ENCODE measurements at regions not wholly inside any gene's neighbourhood (a gene's known extent, or its start where the extent isn't known, plus 50 kb on each side); places are given as distances from the start of the nearest gene placed in this dataset.

DNA sequence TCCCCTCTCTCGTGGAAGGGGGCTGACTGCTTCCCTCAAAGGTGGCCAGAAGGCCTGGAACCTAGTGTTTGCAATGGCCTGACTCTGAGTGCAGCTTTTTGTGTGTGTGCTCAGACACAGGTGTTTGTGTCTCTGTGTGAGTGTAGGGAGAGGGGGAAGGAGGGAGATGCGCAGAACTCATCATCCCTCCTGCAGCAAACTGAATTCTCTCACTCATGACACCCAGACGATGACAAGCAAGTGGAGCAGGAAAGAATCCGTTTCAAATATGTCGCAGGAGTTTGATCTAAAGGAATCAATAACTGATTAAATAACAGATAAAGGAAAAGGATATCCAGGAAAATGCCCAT lies 101.4 kb downstream of the TNFAIP3 start:
- Mint-ChIP-seq H3K4me1 (peaks cover 30% of the 10 kb centered on the region), H3K4me3 (no peak overlapping the region), H3K9me3 (no peaks in the 10 kb centered on the region), H3K27me3 (no peaks in the 10 kb centered on the region), H3K36me3 (ENCODE audit: low read depth) (no peaks in the 10 kb centered on the region), H3K27ac (no peak overlapping the region)
- ChIA-PET POLR2A (no interaction called here), CTCF (interaction anchor here (0.5 to 0.6 kb wide), 2 partner anchors 15 to 36 kb away, joined by 3 to 4 read pairs; no protein-coding TSS in a partner anchor)
- no peak for ATAC-seq (ENCODE audit: low read depth)
- TF ChIP-seq CTCF (IDR thresholded peaks at IDR 0.05), result no peak
- intact Hi-C loops (cut with micrococcal nuclease), result no loop called here
- DNase-seq, result no peak

DNA sequence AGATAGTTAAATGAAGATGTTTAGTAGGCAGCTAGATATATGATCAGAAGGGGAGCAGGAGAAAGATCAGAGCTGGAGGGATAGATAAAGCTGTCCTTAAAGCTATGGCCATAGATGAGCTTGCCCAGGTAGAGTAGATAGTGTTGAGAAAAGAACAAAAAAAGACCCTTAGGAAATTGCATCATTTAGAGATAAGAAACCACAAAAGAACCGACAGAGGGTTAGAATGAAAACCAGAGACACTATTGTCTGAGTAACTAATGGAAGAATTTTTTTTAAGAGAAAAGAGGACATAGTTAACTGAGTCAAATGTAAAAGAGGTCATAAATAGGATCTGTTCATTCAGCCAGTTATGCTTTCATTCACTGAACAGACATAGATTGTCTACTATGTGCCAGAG lies 101.8 kb downstream of the TNFAIP3 start:
- H3K36me3 Mint-ChIP-seq (ENCODE audit: low read depth), result no peaks in the 10 kb centered on the region
- TF ChIP-seq CTCF (IDR thresholded peaks at IDR 0.05), result no peak
- H3K27ac Mint-ChIP-seq, result no peak overlapping the region
- H3K27me3 Mint-ChIP-seq, result no peaks in the 10 kb centered on the region
- ChIA-PET CTCF (interaction anchor here (0.5 to 0.6 kb wide), 2 partner anchors 15 to 36 kb away, joined by 3 to 4 read pairs; no protein-coding TSS in a partner anchor), POLR2A (no interaction called here)
- no peak overlapping the region for H3K4me3 Mint-ChIP-seq
- no peak for DNase-seq
- no peak for ATAC-seq (ENCODE audit: low read depth)
- peaks cover 30% of the 10 kb centered on the region for H3K4me1 Mint-ChIP-seq
- intact Hi-C loops (cut with micrococcal nuclease), result no loop called here
- H3K9me3 Mint-ChIP-seq, result no peaks in the 10 kb centered on the region

GRCh38 chr6:137969874-137970273 lies 102.8 kb downstream of the TNFAIP3 start:
- DNase-seq (no peak), ATAC-seq (ENCODE audit: low read depth) (no peak)
- no peak for TF ChIP-seq CTCF (IDR thresholded peaks at IDR 0.05)
- POLR2A ChIA-PET, result interaction anchor here (0.6 to 1.5 kb wide), 2 partner anchors 97 to 324 kb away, joined by 3 read pairs; no protein-coding TSS in a partner anchor
- Mint-ChIP-seq H3K36me3 (ENCODE audit: low read depth) (no peaks in the 10 kb centered on the region), H3K27me3 (no peaks in the 10 kb centered on the region), H3K27ac (no peak overlapping the region), H3K4me3 (no peak overlapping the region), H3K4me1 (peaks cover 22% of the 10 kb centered on the region), H3K9me3 (no peaks in the 10 kb centered on the region)
- intact Hi-C loops (cut with micrococcal nuclease), result loop anchor here (10.0 kb wide), 1 partner anchor 895 kb away; no protein-coding TSS in a partner anchor
- CTCF ChIA-PET, result no interaction called here

GRCh38 chr6:137970368-137970767 lies 103.3 kb downstream of the TNFAIP3 start:
- Mint-ChIP-seq H3K4me3 (no peak overlapping the region), H3K27ac (no peak overlapping the region), H3K27me3 (no peaks in the 10 kb centered on the region), H3K4me1 (peaks cover 24% of the 10 kb centered on the region), H3K36me3 (ENCODE audit: low read depth) (no peaks in the 10 kb centered on the region), H3K9me3 (no peaks in the 10 kb centered on the region)
- no peak for TF ChIP-seq CTCF (IDR thresholded peaks at IDR 0.05)
- ChIA-PET CTCF (interaction anchor here (0.9 to 2.4 kb wide), 2 partner anchors 103 to 309 kb away, joined by 3 to 7 read pairs; partner anchors contain the start of gene TNFAIP3), POLR2A (interaction anchor here (1.5 kb wide), 1 partner anchor 97 kb away, joined by 3 read pairs; no protein-coding TSS in a partner anchor)
- no peak for DNase-seq
- intact Hi-C loops (cut with micrococcal nuclease), result loop anchor here (10.0 kb wide), 1 partner anchor 896 kb away; no protein-coding TSS in a partner anchor
- ATAC-seq (ENCODE audit: low read depth), result peak; percentile 64

GRCh38 chr6:137973201-137973600 lies 106.1 kb downstream of the TNFAIP3 start:
- intact Hi-C loops (cut with micrococcal nuclease), result loop anchor here (10.0 kb wide), 1 partner anchor 898 kb away; no protein-coding TSS in a partner anchor
- ATAC-seq (ENCODE audit: low read depth) (no peak), DNase-seq (no peak)
- Mint-ChIP-seq H3K36me3 (ENCODE audit: low read depth) (no peaks in the 10 kb centered on the region), H3K9me3 (no peaks in the 10 kb centered on the region), H3K4me3 (no peak overlapping the region), H3K4me1 (peaks cover 26% of the 10 kb centered on the region), H3K27ac (no peak overlapping the region), H3K27me3 (no peaks in the 10 kb centered on the region)
- CTCF ChIA-PET, result no interaction called here
- no peak for TF ChIP-seq CTCF (IDR thresholded peaks at IDR 0.05)
- POLR2A ChIA-PET, result no interaction called here
